Lower leg skin (tissue), 4 donors: ENCODE measurements at regions not wholly inside any gene's neighbourhood (a gene's known extent, or its start where the extent isn't known, plus 50 kb on each side); places are given as distances from the start of the nearest gene placed in this dataset.
A peak's percentile ranks its signal among the peaks of the same experiment; 100 is the strongest.

Experiments used
- DNase-seq, 2 donors: peaks; one replicate each; pipeline ENCODE4 v3.0.0-alpha.2; 2019; ENCODE audit warnings: low spot score in 2 of 2
- H3K4me3 ChIP-seq: fragments of 200-600 bp; sonication (generic); 2 replicates; pipeline ENCODE4 v1.5.1; 2017; ENCODE audit warnings: mild to moderate bottlenecking, low read depth; ENCODE audit not compliant: poor library complexity, severe bottlenecking
- POLR2A ChIP-seq, 2 donors: fragments of 450-650 bp; IDR thresholded peaks; one replicate each; pipeline ENCODE4 v1.6.1; 2016 to 2017; ENCODE audit warnings: antibody characterized with exemption in 2 of 2, mild to moderate bottlenecking in 1 of 2, moderate library complexity in 1 of 2
- WGBS, 2 donors: methylation state at CpG; one replicate each; pipeline ENCODE4 v1.1.5; 2018; 5-methylcytosine and 5-hydroxymethylcytosine counted together
- intact Hi-C: fragments of 100-400 bp; cut with DNase I; formaldehyde crosslinking; loops from one replicate; pipeline ENCODE4 v1.15.0; 2023; ENCODE audit warnings: low total_unique reads
- TF ChIP-seq, protein P1 (sequence below), 3 donors: fragments of 450-650 bp; IDR thresholded peaks; one replicate each; pipeline ENCODE4 v1.5.1; 2016; ENCODE audit warnings: antibody characterized with exemption in 3 of 3, mild to moderate bottlenecking in 3 of 3, moderate library complexity in 2 of 3

DNA sequence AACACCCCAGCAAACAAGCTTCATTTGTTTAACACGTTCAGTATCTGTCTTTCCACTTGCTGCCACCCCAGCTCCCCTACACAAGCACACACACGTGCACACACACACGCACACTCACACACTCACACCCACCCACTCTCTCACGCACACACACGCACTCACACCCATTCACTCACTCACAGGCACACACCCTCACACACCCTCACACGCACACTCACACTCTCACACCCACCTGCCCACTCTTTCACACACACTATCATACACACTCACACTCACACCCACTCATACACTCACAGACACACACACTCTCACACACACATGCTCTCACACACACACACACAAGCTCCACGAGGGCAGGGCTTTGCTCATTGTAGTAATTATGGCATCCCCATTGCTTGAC, 378.8 kb upstream of the SULF2 start:
- DNase-seq = no peak
- no peak overlapping the region for H3K4me3 ChIP-seq
- intact Hi-C loops = no loop called here
- 62% methylated on average over 7 of the region's 7 CpGs for WGBS, 2 donors
- TF ChIP-seq, protein P1, sequence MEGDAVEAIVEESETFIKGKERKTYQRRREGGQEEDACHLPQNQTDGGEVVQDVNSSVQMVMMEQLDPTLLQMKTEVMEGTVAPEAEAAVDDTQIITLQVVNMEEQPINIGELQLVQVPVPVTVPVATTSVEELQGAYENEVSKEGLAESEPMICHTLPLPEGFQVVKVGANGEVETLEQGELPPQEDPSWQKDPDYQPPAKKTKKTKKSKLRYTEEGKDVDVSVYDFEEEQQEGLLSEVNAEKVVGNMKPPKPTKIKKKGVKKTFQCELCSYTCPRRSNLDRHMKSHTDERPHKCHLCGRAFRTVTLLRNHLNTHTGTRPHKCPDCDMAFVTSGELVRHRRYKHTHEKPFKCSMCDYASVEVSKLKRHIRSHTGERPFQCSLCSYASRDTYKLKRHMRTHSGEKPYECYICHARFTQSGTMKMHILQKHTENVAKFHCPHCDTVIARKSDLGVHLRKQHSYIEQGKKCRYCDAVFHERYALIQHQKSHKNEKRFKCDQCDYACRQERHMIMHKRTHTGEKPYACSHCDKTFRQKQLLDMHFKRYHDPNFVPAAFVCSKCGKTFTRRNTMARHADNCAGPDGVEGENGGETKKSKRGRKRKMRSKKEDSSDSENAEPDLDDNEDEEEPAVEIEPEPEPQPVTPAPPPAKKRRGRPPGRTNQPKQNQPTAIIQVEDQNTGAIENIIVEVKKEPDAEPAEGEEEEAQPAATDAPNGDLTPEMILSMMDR (IDR thresholded peaks at IDR 0.05) = peak in 1 of 3 donors; percentile 47
- TF ChIP-seq POLR2A (IDR thresholded peaks at IDR 0.05) = no peak

DNA sequence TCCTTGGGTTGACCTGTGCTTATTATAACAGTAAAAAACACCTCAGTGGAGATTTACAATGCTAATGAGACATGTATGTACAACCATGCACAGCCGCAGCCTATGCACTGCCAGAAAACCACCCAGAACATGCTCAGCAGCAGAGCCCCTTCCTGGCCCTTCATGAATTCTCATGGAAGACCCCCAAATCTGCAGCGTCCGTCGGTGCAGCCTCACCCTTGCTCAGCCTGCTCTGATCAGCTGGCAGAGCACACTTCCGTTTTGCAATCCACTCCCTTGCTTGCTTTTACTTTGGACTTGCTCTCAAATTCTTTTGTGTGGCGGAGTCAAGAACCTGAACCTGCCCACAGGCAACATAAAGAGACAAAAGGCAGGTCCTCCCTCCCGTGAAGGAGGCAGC, 378.2 kb upstream of the SULF2 start:
- TF ChIP-seq, protein P1 (IDR thresholded peaks at IDR 0.05) = no peak
- TF ChIP-seq POLR2A (IDR thresholded peaks at IDR 0.05) = no peak
- intact Hi-C loops = no loop called here
- DNase-seq = no peak
- WGBS, 2 donors = 25 to 41% methylated on average over 7 of the region's 7 CpGs
- H3K4me3 ChIP-seq = no peak overlapping the region

DNA sequence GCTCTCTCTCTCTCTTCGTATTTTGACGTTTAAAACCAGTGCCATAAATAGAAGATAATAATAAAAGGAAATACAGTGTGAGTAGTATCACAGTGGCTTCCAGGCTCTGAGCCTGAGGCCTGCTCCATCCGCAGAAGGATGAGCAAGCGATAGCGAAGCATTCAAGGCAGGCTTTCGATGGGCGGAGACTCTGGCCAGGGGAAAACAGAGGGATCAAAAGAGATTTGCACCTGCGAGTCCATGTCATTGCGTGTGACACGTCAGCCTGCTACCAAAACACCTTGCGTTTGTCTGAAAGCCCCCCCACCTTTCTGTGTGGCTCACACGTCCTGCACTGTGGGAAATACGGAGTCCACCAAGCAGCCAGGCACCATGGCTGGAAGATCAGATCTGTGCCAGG, 377.3 kb upstream of the SULF2 start:
- H3K4me3 ChIP-seq = no peak overlapping the region
- intact Hi-C loops = no loop called here
- DNase-seq = no peak
- WGBS, 2 donors = 86% methylated on average over 13 of the region's 13 CpGs
- TF ChIP-seq POLR2A (IDR thresholded peaks at IDR 0.05) = no peak
- TF ChIP-seq, protein P1 (IDR thresholded peaks at IDR 0.05) = no peak

DNA sequence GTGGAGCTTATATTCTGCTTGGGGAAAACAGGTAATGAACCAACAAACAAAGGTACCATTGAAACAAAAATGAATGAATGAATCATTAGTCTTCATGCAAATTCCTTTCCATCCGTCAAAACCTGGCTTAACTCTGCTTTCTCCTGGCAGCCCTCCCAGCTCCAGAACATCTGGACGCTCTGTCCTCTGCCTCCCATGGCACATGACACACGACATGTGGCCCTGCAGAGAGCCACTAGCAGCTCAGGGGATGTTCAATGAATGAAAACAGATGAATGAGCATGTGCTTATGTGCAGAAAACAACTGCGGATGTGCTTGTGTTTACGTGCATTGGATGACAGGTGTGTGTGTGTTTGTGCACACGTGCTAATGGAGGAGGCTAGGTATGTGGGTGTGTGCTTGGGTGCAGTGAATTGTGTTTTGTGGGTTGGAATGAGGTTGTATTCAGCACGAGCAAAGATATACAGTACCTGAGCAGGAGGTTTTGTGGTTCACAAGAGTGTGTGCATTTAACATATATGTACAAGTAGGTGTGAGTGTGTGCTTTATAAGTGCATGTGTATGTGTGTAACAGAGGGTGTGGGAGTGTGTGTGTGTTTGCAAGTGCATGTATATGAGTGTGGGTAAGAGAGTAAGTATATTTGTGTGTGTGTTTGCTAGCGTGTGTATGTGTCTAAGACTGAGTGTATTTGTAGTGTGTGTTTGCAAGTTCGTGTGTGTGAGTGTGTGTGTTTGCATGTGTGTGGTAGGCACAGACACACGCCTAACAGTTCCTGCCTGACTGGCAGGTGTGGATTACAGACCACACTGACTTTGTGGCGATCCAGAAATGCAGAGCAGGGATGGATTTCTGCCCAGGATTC, 374.1 kb upstream of the SULF2 start:
- 45 to 49% methylated on average over 11 of the region's 11 CpGs for WGBS, 2 donors
- no peak overlapping the region for H3K4me3 ChIP-seq
- no peak for TF ChIP-seq POLR2A (IDR thresholded peaks at IDR 0.05)
- TF ChIP-seq, protein P1 (IDR thresholded peaks at IDR 0.05) = no peak
- intact Hi-C loops = no loop called here
- peak in 1 of 2 donors; percentile 27 for DNase-seq

DNA sequence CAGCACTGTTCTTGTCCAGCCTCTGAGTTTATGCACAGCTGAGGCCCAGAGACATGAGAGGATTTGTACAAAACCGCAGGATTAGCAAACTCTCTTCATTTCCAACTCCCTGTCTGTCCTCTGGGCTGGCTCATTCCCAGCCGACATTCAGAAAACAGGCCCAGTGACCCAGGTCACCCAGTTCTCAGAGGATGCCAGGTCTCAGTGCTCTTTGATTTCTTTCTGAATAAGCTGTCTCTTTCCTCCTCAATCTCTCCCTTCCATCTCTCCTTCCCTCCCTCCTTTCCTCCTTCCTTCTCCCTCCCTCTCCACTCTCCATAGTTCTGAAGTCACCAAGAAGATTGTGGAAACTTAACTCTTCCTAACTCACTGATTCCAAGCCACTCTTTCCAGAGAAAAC, 372.7 kb upstream of the SULF2 start:
- TF ChIP-seq, protein P1 (IDR thresholded peaks at IDR 0.05) = no peak
- TF ChIP-seq POLR2A (IDR thresholded peaks at IDR 0.05) = no peak
- no peak for DNase-seq
- no peak overlapping the region for H3K4me3 ChIP-seq
- intact Hi-C loops = loop anchor here (1.0 kb wide), 1 partner anchor 42 kb away; no protein-coding TSS in a partner anchor
- WGBS, 2 donors = 48 to 65% methylated on average over 2 of the region's 2 CpGs
